B cell (primary cell): ENCODE measurements at regions not wholly inside any gene's neighbourhood (a gene's known extent, or its start where the extent isn't known, plus 50 kb on each side); places are given as distances from the start of the nearest gene placed in this dataset.
"Not testable (repeated sequence)": the region's sequence is repeated elsewhere in the genome, so short reads cannot be mapped to it uniquely, and the experiment has no call there.

Experiments
- ATAC-seq: fragments of 200-7000 bp; cut with Tn5 transposase; one replicate; pipeline ENCODE4 v1.10.0; 2021; ENCODE audit warnings: low read depth, mild to moderate bottlenecking, moderate number of reproducible peaks, moderate library complexity
- CTCF ChIA-PET: fragments of 350-600 bp; sonication (Branson Sonifier 250); formaldehyde crosslinking; loops from one replicate; lab custom pipeline; 2021; ENCODE audit warnings: antibody characterized with exemption, inconsistent platforms; lab: Charles Lee
- POLR2A ChIA-PET: fragments of 350-600 bp; sonication (Branson Sonifier 250); formaldehyde crosslinking; loops from one replicate; lab custom pipeline; 2021; ENCODE audit warnings: antibody characterized with exemption; lab: Charles Lee
- DNase-seq: peaks from one replicate; pipeline ENCODE4 v3.0.0; 2013
- H2AFZ ChIP-seq: 2 replicates; pipeline ENCODE4 v1.6.1; 2012; ENCODE audit warnings: mild to moderate bottlenecking, low read depth, low read length; ENCODE audit not compliant: insufficient read depth, poor library complexity, severe bottlenecking
- H3K27ac ChIP-seq, 2 donors: 1 replicate in 1 of 2; 2 replicates in 1 of 2; pipeline ENCODE4 v1.5.1; 2012 to 2013; ENCODE audit warnings: low read length in 2 of 2, mild to moderate bottlenecking in 2 of 2, moderate library complexity in 1 of 2
- H3K27me3 ChIP-seq, 4 experiments: fragments of 200-600 bp in 1 of 4; sonication (generic) in 1 of 4; replicated peaks in 1 of 4; 1 replicate in 2 of 4; 2 replicates in 2 of 4; pipeline versions ENCODE4 v1.6.1 to v1.7.0; 2013 to 2016; ENCODE audit warnings: low read length in 3 of 4, mild to moderate bottlenecking in 2 of 4, mixed read lengths in 1 of 4, moderate library complexity in 1 of 4; ENCODE audit not compliant: insufficient read depth in 4 of 4, control insufficient read depth in 3 of 4; ENCODE audit errors: control extremely low read depth in 1 of 4
- H3K36me3 ChIP-seq, 2 experiments: replicated peaks in 1 of 2; 1 replicate in 1 of 2; 2 replicates in 1 of 2; pipeline versions ENCODE4 v1.6.1 to v1.7.1; 2013; ENCODE audit warnings: low read length in 1 of 2; ENCODE audit not compliant: insufficient read depth in 2 of 2, control insufficient read depth in 1 of 2; ENCODE audit errors: control extremely low read depth in 1 of 2, extremely low read depth in 1 of 2
- H3K4me1 ChIP-seq, 2 donors: fragments of 200-600 bp in 1 of 2; sonication (generic) in 1 of 2; 1 replicate in 1 of 2; 2 replicates in 1 of 2; pipeline versions ENCODE4 v1.5.1 to v1.6.1; 2013 to 2017; ENCODE audit warnings: low read length in 2 of 2; ENCODE audit not compliant: control insufficient read depth in 2 of 2, insufficient read depth in 2 of 2
- H3K4me2 ChIP-seq: replicated peaks from 2 replicates; pipeline ENCODE3; 2012; ENCODE audit warnings: mild to moderate bottlenecking, low read depth, low read length; ENCODE audit not compliant: poor library complexity, severe bottlenecking
- H3K4me3 ChIP-seq, 5 experiments: fragments of 200-600 bp in 1 of 5; sonication (generic) in 1 of 5; 1 replicate in 3 of 5; 2 replicates in 2 of 5; pipeline versions ENCODE4 v1.5.1 to v1.7.0; 2011 to 2016; ENCODE audit warnings: low read length in 4 of 5, mild to moderate bottlenecking in 4 of 5, low read depth in 2 of 5, control low read depth in 1 of 5, moderate library complexity in 1 of 5; ENCODE audit not compliant: insufficient read depth in 1 of 5; ENCODE audit errors: control extremely low read depth in 1 of 5, extremely low read depth in 1 of 5
- H3K79me2 ChIP-seq: fragments of 200-600 bp; sonication (generic); one replicate; pipeline ENCODE4 v1.6.0; 2016; ENCODE audit warnings: low read length; ENCODE audit not compliant: control insufficient read depth, insufficient read depth
- H3K9ac ChIP-seq: fragments of 200-600 bp; sonication (generic); 2 replicates; pipeline ENCODE4 v1.6.1; 2017; ENCODE audit warnings: mild to moderate bottlenecking, low read length, moderate library complexity
- H3K9me3 ChIP-seq, 3 donors: one replicate each; pipeline versions ENCODE4 v1.6.1 to v1.7.1; 2013; ENCODE audit warnings: low read length in 2 of 3; ENCODE audit not compliant: control insufficient read depth in 2 of 3, insufficient read depth in 1 of 3; ENCODE audit errors: control extremely low read depth in 1 of 3
- H4K20me1 ChIP-seq: 2 replicates; pipeline ENCODE4 v1.6.0; 2012; ENCODE audit warnings: mild to moderate bottlenecking, low read length; ENCODE audit not compliant: insufficient read depth, control insufficient read depth, poor library complexity, severe bottlenecking
- H3K27ac Mint-ChIP-seq: one replicate; pipeline ENCODE4 v1.8.0; 2021; ENCODE audit warnings: mixed read lengths
- H3K27me3 Mint-ChIP-seq: one replicate; pipeline ENCODE4 v1.8.0; 2021; ENCODE audit warnings: mixed read lengths
- H3K4me1 Mint-ChIP-seq: one replicate; pipeline ENCODE4 v1.8.0; 2021; ENCODE audit warnings: mixed read lengths
- H3K4me3 Mint-ChIP-seq: one replicate; pipeline ENCODE4 v1.8.0; 2021; ENCODE audit warnings: mixed read lengths
- H3K9me3 Mint-ChIP-seq: one replicate; pipeline ENCODE4 v1.8.0; 2022; ENCODE audit warnings: mixed read lengths; ENCODE audit not compliant: insufficient read depth
- CTCF ChIP-seq: fragments of 200-600 bp; IDR thresholded peaks from one replicate; pipeline ENCODE4 v1.8.0; 2022; ENCODE audit warnings: antibody characterized with exemption, mild to moderate bottlenecking
- EZH2 ChIP-seq: IDR thresholded peaks from 2 replicates; pipeline ENCODE4 v1.6.1; 2012; ENCODE audit warnings: borderline replicate concordance, low read depth, mild to moderate bottlenecking, moderate library complexity, low read length; ENCODE audit not compliant: insufficient read depth, poor library complexity, severe bottlenecking
- WGBS: methylation state at CpG from one replicate; pipeline ENCODE4 v1.1.5; 2013; ENCODE audit warnings: missing lambda C conversion rate; ENCODE audit not compliant: insufficient coverage; 5-methylcytosine and 5-hydroxymethylcytosine counted together
- intact Hi-C: fragments of 100-400 bp; cut with micrococcal nuclease; formaldehyde crosslinking; loops from one replicate; pipeline ENCODE4 v1.10.0; 2022

GRCh38 chr4:117135634-117136354 is 50.4 kb upstream of the TRAM1L1 start:
- Histone ChIP-seq H3K79me2 (no peaks in the 10 kb centered on the region), H3K4me3 (no peak overlapping the region), H3K27ac (no peak overlapping the region), H3K27me3 (no peaks in the 10 kb centered on the region), H3K9me3 (peaks cover 0 to 2% (median 1%) of the 10 kb centered on the region in 3 donors), H2AFZ (no peak overlapping the region), H3K4me2 (no peak overlapping the region), H4K20me1 (no peaks in the 10 kb centered on the region), H3K9ac (no peak overlapping the region), H3K36me3 (no peaks in the 10 kb centered on the region), H3K4me1 (no peaks in the 10 kb centered on the region)
- ATAC-seq (no peak), DNase-seq (no peak)
- Mint-ChIP-seq H3K27ac (no peak overlapping the region), H3K9me3 (peaks cover 11% of the 10 kb centered on the region), H3K4me3 (no peak overlapping the region), H3K4me1 (no peaks in the 10 kb centered on the region), H3K27me3 (no peaks in the 10 kb centered on the region)
- intact Hi-C loops, result no loop called here
- ChIA-PET POLR2A (no interaction called here), CTCF (no interaction called here)
- no peak for TF ChIP-seq CTCF
- TF ChIP-seq EZH2, result no peak

GRCh38 chr4:117137145-117137544 is 51.8 kb upstream of the TRAM1L1 start:
- Histone ChIP-seq H3K79me2 (no peaks in the 10 kb centered on the region), H2AFZ (no peak overlapping the region), H4K20me1 (no peaks in the 10 kb centered on the region), H3K9me3 (peaks cover 0 to 1% (median 0%) of the 10 kb centered on the region in 3 donors), H3K36me3 (no peaks in the 10 kb centered on the region), H3K4me3 (no peak overlapping the region), H3K27ac (no peak overlapping the region), H3K4me1 (no peaks in the 10 kb centered on the region), H3K4me2 (no peak overlapping the region), H3K27me3 (no peaks in the 10 kb centered on the region), H3K9ac (no peak overlapping the region)
- CTCF ChIA-PET, result no interaction called here
- Mint-ChIP-seq H3K4me1 (no peaks in the 10 kb centered on the region), H3K4me3 (no peak overlapping the region), H3K27me3 (no peaks in the 10 kb centered on the region), H3K27ac (no peak overlapping the region), H3K9me3 (peaks cover 11% of the 10 kb centered on the region)
- 93% methylated on average over 2 of the region's 2 CpGs for WGBS
- no peak for DNase-seq
- POLR2A ChIA-PET, result no interaction called here
- no peak for ATAC-seq
- TF ChIP-seq CTCF (no peak), EZH2 (no peak)
- intact Hi-C loops, result no loop called here

- H3K27me3 ChIP-seq, H3K9me3 ChIP-seq, CTCF ChIA-PET, H3K27me3 Mint-ChIP-seq, H3K4me2 ChIP-seq, H3K79me2 ChIP-seq, POLR2A ChIA-PET, H3K4me3 Mint-ChIP-seq, H3K4me1 Mint-ChIP-seq, H2AFZ ChIP-seq, intact Hi-C loops, H3K4me3 ChIP-seq, ATAC-seq, H3K27ac ChIP-seq, H3K4me1 ChIP-seq, H3K9ac ChIP-seq, H3K36me3 ChIP-seq, H3K27ac Mint-ChIP-seq, DNase-seq, H4K20me1 ChIP-seq: not testable (repeated sequence)
- peaks cover 11% of the 10 kb centered on the region for H3K9me3 Mint-ChIP-seq
- WGBS, result 100% methylated on average over 1 of the region's 3 CpGs
Observed at GRCh38 chr4:117138732-117139131, 53.4 kb upstream of the TRAM1L1 start.
